Retinal pigment epithelial cell (primary cell): ENCODE measurements at regions not wholly inside any gene's neighbourhood (a gene's known extent, or its start where the extent isn't known, plus 50 kb on each side); places are given as distances from the start of the nearest gene placed in this dataset.

ENCODE experiments used
- DNase-seq: peaks from one replicate; pipeline ENCODE4 v3.0.0-alpha.2; 2010; ENCODE audit warnings: low read depth
- H3K4me3 ChIP-seq: 2 replicates; pipeline ENCODE4 v1.5.1; 2011; ENCODE audit warnings: mild to moderate bottlenecking, low read length, control low read depth, moderate library complexity
- TF ChIP-seq, protein P1 (sequence below): conservative IDR thresholded peaks from 2 replicates; pipeline ENCODE4 v1.5.1; 2011; ENCODE audit warnings: low read depth, low read length, control low read depth, inconsistent platforms

DNA sequence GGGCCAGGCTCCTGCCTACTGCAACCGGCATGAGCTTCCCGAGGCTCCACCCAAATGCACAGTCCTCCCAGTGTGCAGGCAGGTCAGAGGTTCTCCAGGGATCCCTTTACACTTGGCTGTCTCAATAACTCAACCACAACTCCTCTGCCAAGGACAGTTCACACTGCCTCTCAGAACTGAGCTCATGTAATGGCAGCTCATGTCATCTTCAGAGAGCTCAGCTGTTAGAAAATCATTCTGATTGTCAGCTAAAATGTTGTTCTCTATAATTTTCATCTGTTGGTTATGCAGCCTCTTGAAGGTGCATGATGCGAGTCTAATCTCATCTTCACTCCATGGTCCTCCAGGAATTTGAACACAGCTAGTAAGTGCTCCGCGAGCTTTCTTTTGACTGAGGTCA, 76.7 kb downstream of the SST start:
- no peak overlapping the region for H3K4me3 ChIP-seq
- TF ChIP-seq, protein P1, sequence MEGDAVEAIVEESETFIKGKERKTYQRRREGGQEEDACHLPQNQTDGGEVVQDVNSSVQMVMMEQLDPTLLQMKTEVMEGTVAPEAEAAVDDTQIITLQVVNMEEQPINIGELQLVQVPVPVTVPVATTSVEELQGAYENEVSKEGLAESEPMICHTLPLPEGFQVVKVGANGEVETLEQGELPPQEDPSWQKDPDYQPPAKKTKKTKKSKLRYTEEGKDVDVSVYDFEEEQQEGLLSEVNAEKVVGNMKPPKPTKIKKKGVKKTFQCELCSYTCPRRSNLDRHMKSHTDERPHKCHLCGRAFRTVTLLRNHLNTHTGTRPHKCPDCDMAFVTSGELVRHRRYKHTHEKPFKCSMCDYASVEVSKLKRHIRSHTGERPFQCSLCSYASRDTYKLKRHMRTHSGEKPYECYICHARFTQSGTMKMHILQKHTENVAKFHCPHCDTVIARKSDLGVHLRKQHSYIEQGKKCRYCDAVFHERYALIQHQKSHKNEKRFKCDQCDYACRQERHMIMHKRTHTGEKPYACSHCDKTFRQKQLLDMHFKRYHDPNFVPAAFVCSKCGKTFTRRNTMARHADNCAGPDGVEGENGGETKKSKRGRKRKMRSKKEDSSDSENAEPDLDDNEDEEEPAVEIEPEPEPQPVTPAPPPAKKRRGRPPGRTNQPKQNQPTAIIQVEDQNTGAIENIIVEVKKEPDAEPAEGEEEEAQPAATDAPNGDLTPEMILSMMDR = no peak
- no peak for DNase-seq

- DNase-seq = no peak
- TF ChIP-seq, protein P1 = no peak
- H3K4me3 ChIP-seq = no peak overlapping the region
Observed at GRCh38 chr3:187590861-187591576, 79.2 kb downstream of the SST start.

DNA sequence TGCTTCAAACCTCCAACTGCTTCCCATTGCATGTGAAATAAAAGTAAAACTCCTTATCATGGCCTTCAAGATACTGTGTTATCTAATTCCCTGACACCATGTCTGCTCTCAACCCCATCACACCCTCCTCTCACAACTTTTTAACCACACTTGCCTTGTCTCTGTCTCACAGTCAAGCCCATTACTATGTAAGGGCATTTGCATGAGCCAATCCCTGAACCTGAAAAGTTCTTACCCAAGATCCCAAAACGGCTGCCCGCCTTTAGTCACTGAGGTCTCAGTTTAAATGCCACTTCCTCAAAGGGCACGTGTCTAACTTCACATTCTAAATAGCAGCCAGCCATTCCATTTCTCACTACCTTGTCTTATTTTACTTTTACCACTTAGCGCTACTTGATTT, 83.1 kb downstream of the SST start:
- TF ChIP-seq, protein P1 = no peak

GRCh38 chr3:187586226-187586625, 84.0 kb downstream of the SST start:
- TF ChIP-seq, protein P1 = no peak
- no peak overlapping the region for H3K4me3 ChIP-seq
- no peak for DNase-seq

More for the DNA sequence above, 83.1 kb downstream of the SST start:
- DNase-seq = no peak
- no peak overlapping the region for H3K4me3 ChIP-seq

DNA sequence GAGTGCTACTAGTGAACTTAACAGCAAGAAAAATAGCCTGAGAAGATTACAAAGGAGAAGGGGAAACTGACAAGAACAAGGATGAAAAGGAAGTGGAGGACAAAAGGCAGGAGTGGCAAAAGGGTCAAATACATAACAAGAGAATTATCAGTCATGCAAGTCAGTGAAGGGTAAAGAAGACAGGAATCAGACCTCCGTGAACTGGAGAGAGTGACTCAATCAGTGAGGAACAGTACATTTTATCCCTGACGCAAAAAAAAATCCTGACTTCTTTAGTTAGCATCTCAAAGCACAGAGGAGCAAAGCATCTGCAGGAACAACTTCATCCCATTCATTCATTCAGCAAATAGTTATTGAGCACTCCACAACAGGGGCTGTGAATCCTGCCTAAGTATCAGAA, 97.8 kb downstream of the SST start:
- no peak overlapping the region for H3K4me3 ChIP-seq
- TF ChIP-seq, protein P1 = no peak

GRCh38 chr3:187571701-187572100, 98.5 kb downstream of the SST start:
- no peak for DNase-seq
- H3K4me3 ChIP-seq = no peak overlapping the region
- TF ChIP-seq, protein P1 = no peak

More for the DNA sequence above, 97.8 kb downstream of the SST start:
- DNase-seq = no peak

DNA sequence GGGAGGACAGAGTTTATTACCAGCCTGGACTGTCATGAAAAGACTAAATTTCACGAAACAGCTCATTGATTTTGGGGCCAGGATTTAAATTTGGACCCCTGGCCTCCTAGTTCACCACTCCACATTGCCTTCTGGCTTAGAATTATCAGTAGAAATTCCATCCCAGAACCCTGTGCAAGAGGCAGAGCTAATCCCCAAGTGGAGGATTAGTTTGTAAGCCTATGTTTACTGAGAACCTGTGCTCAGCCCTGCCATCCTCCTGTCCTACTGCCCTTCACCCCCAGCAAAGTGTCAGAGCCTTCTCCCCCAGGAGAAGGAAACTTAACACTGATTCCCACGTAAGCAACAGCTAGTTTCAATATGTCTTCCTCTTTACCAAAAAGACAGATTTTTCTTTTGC, 99.4 kb downstream of the SST start:
- no peak overlapping the region for H3K4me3 ChIP-seq
- TF ChIP-seq, protein P1 = no peak
- DNase-seq = no peak
